H1 (cell line): ENCODE measurements at regions not wholly inside any gene's neighbourhood (a gene's known extent, or its start where the extent isn't known, plus 50 kb on each side); places are given as distances from the start of the nearest gene placed in this dataset.

Experiments
- CTCF ChIA-PET: fragments of 300-600 bp; sonication (Branson Sonifier 250); formaldehyde crosslinking; loops from one replicate; lab custom pipeline; 2021; ENCODE audit not compliant: partially characterized antibody; lab: Charles Lee
- POLR2A ChIA-PET: fragments of 300-600 bp; sonication (Branson Sonifier 250); formaldehyde crosslinking; loops from one replicate; lab custom pipeline; 2021; ENCODE audit warnings: inconsistent platforms; ENCODE audit not compliant: partially characterized antibody; lab: Charles Lee
- DNase-seq, 2 experiments: peaks; one replicate each; pipeline versions ENCODE4 v3.0.0 to v3.0.0-alpha.2; 2010 to 2022; ENCODE audit warnings: low spot score in 2 of 2, low read depth in 1 of 2, mixed read lengths in 1 of 2
- FAIRE-seq: peaks from 2 replicates; lab custom pipeline; 2011; peaks lifted over from hg19 to GRCh38; lab: Jason Lieb, UNC
- H2AFZ ChIP-seq: 2 replicates; pipeline ENCODE4 v1.8.1; 2012; ENCODE audit warnings: low read length, inconsistent platforms
- H2AK5ac ChIP-seq: 2 replicates; pipeline ENCODE4 v1.6.1; 2013; ENCODE audit warnings: low read depth, low read length
- H2BK120ac ChIP-seq: replicated peaks from 2 replicates; pipeline ENCODE3; 2013; ENCODE audit warnings: low read depth, low read length, inconsistent platforms
- H2BK12ac ChIP-seq: 2 replicates; pipeline ENCODE4 v1.6.1; 2013; ENCODE audit warnings: low read depth, low read length
- H2BK15ac ChIP-seq: 2 replicates; pipeline ENCODE4 v1.6.1; 2013; ENCODE audit warnings: low read length
- H2BK20ac ChIP-seq: 2 replicates; pipeline ENCODE4 v1.6.1; 2013; ENCODE audit warnings: low read length
- H2BK5ac ChIP-seq: 2 replicates; pipeline ENCODE4 v1.6.1; 2013; ENCODE audit warnings: low read depth, low read length
- H3K14ac ChIP-seq: 2 replicates; pipeline ENCODE4 v1.6.1; 2013; ENCODE audit warnings: inconsistent platforms; ENCODE audit not compliant: insufficient read length
- H3K18ac ChIP-seq: 2 replicates; pipeline ENCODE4 v1.6.1; 2013; ENCODE audit warnings: low read length; ENCODE audit errors: extremely low read depth
- H3K23ac ChIP-seq: 2 replicates; pipeline ENCODE4 v1.6.1; 2013; ENCODE audit warnings: inconsistent platforms; ENCODE audit not compliant: insufficient read length
- H3K23me2 ChIP-seq: 2 replicates; pipeline ENCODE4 v1.6.1; 2013; ENCODE audit warnings: low read depth, low read length
- H3K27ac ChIP-seq: 2 replicates; pipeline ENCODE4 v1.6.1; 2011; ENCODE audit warnings: low read depth, low read length, inconsistent platforms
- H3K27me3 ChIP-seq, 4 experiments: replicated peaks in 1 of 4; 1 replicate in 1 of 4; 2 replicates in 3 of 4; pipeline versions ENCODE4 v1.6.1 to v1.8.1; 2011 to 2013; ENCODE audit warnings: low read length in 3 of 4, mild to moderate bottlenecking in 3 of 4, inconsistent platforms in 2 of 4, mixed read lengths in 2 of 4, moderate library complexity in 1 of 4; ENCODE audit not compliant: control insufficient read depth in 3 of 4, insufficient read depth in 3 of 4; ENCODE audit errors: extremely low read depth in 1 of 4
- H3K36me3 ChIP-seq, 4 experiments: 2 replicates each; pipeline versions ENCODE4 v1.6.1 to v1.8.1; 2011 to 2013; ENCODE audit warnings: mild to moderate bottlenecking in 4 of 4, low read length in 3 of 4, moderate library complexity in 2 of 4, control low read depth in 1 of 4, inconsistent platforms in 1 of 4; ENCODE audit not compliant: insufficient read depth in 4 of 4, control insufficient read depth in 2 of 4
- H3K4ac ChIP-seq: replicated peaks from 2 replicates; pipeline ENCODE3; 2013; ENCODE audit warnings: low read length, low read depth, mixed read lengths, inconsistent platforms; ENCODE audit not compliant: insufficient read length
- H3K4me1 ChIP-seq, 4 experiments: replicated peaks in 1 of 4; 1 replicate in 1 of 4; 2 replicates in 3 of 4; pipeline versions ENCODE4 v1.6.1 to v1.8.1; 2011 to 2013; ENCODE audit warnings: low read length in 3 of 4, inconsistent platforms in 2 of 4, mixed read lengths in 1 of 4; ENCODE audit not compliant: insufficient read depth in 4 of 4, control insufficient read depth in 3 of 4
- H3K4me2 ChIP-seq, 2 experiments: 2 replicates each; pipeline versions ENCODE4 v1.6.1 to v1.8.1; 2011 to 2013; ENCODE audit warnings: low read depth in 2 of 2, low read length in 2 of 2, control low read depth in 1 of 2, inconsistent platforms in 1 of 2, mild to moderate bottlenecking in 1 of 2; ENCODE audit not compliant: insufficient read depth in 1 of 2
- H3K4me3 ChIP-seq, 4 experiments: fragments of 200-600, 300-600 bp in 1 of 4; sonication (generic), shearing (Covaris generic), sonication (Bioruptor Twin) in 1 of 4; 2 replicates each; pipeline versions ENCODE4 v1.5.1 to v1.8.1; 2011 to 2016; ENCODE audit warnings: low read length in 4 of 4, low read depth in 3 of 4, control low read depth in 2 of 4, inconsistent platforms in 2 of 4, mild to moderate bottlenecking in 2 of 4, mixed read lengths in 1 of 4, moderate library complexity in 1 of 4; ENCODE audit not compliant: insufficient read depth in 2 of 4; ENCODE audit errors: extremely low read depth in 1 of 4
- H3K56ac ChIP-seq: replicated peaks from 2 replicates; pipeline ENCODE3; 2013; ENCODE audit warnings: low read depth, mild to moderate bottlenecking, mixed read lengths, low read length, inconsistent platforms; ENCODE audit not compliant: insufficient read length
- H3K79me1 ChIP-seq: 2 replicates; pipeline ENCODE4 v1.6.1; 2013; ENCODE audit warnings: low read depth, low read length, control low read depth
- H3K79me2 ChIP-seq, 2 experiments: 2 replicates each; pipeline versions ENCODE4 v1.6.1 to v1.8.1; 2012 to 2013; ENCODE audit warnings: low read length in 2 of 2, mild to moderate bottlenecking in 2 of 2, inconsistent platforms in 1 of 2; ENCODE audit not compliant: insufficient read depth in 2 of 2, control insufficient read depth in 1 of 2
- H3K9ac ChIP-seq, 4 experiments: replicated peaks in 1 of 4; 1 replicate in 1 of 4; 2 replicates in 3 of 4; pipeline versions ENCODE4 v1.6.1 to v1.8.1; 2011 to 2013; ENCODE audit warnings: low read depth in 3 of 4, low read length in 3 of 4, control low read depth in 2 of 4, mild to moderate bottlenecking in 2 of 4, moderate library complexity in 2 of 4, inconsistent platforms in 1 of 4; ENCODE audit errors: extremely low read depth in 1 of 4
- H3K9me3 ChIP-seq, 2 experiments: 2 replicates each; pipeline versions ENCODE4 v1.6.1 to v1.8.1; 2012 to 2013; ENCODE audit warnings: mild to moderate bottlenecking in 2 of 2, moderate library complexity in 2 of 2, control low read depth in 1 of 2, inconsistent platforms in 1 of 2, low read depth in 1 of 2, low read length in 1 of 2, mixed read lengths in 1 of 2; ENCODE audit not compliant: insufficient read depth in 2 of 2
- H4K20me1 ChIP-seq, 2 experiments: replicated peaks in 1 of 2; 2 replicates each; pipeline versions ENCODE3 to v1.8.1; 2011 to 2013; ENCODE audit warnings: inconsistent platforms in 2 of 2, low read length in 2 of 2, mild to moderate bottlenecking in 1 of 2; ENCODE audit not compliant: insufficient read depth in 2 of 2, control insufficient read depth in 1 of 2
- H4K5ac ChIP-seq: 2 replicates; pipeline ENCODE4 v1.6.1; 2013; ENCODE audit warnings: low read length, low read depth, mixed read lengths, inconsistent platforms; ENCODE audit not compliant: insufficient read length
- H4K8ac ChIP-seq: 2 replicates; pipeline ENCODE4 v1.8.0; 2013; ENCODE audit warnings: mild to moderate bottlenecking, moderate library complexity, low read length, inconsistent platforms; ENCODE audit not compliant: insufficient read depth; ENCODE audit errors: extremely low read depth
- H4K91ac ChIP-seq: replicated peaks from 2 replicates; pipeline ENCODE3; 2013; ENCODE audit warnings: low read length, mixed read lengths, inconsistent platforms; ENCODE audit not compliant: insufficient read length
- BCL11A ChIP-seq, 2 experiments: IDR thresholded peaks; one replicate each; pipeline ENCODE4 v1.6.1; 2011; ENCODE audit warnings: low read depth in 2 of 2, low read length in 2 of 2, mild to moderate bottlenecking in 2 of 2
- KDM1A ChIP-seq: fragments of 200-600, 300-600 bp; sonication (generic); IDR thresholded peaks from 2 replicates; pipeline ENCODE4 v1.7.1; 2016; ENCODE audit warnings: mild to moderate bottlenecking, low read length, borderline replicate concordance
- RFX5 ChIP-seq: IDR thresholded peaks from 2 replicates; pipeline ENCODE4 v1.6.1; 2011; ENCODE audit warnings: low read depth, low read length, improper control_type of control experiment, borderline replicate concordance
- SAP30 ChIP-seq: fragments of 300-600 bp; sonication (generic); IDR thresholded peaks from 2 replicates; pipeline ENCODE4 v1.7.1; 2012; ENCODE audit warnings: low read length, moderate library complexity, mild to moderate bottlenecking, inconsistent platforms; ENCODE audit not compliant: insufficient read depth, insufficient replicate concordance
- SP4 ChIP-seq: IDR thresholded peaks from 2 replicates; pipeline ENCODE4 v1.6.1; 2012; ENCODE audit warnings: low read length, inconsistent platforms
- SUZ12 ChIP-seq: fragments of 200-600 bp; sonication (generic); IDR thresholded peaks from 2 replicates; pipeline ENCODE4 v1.6.1; 2012; ENCODE audit warnings: mild to moderate bottlenecking, inconsistent platforms, low read length, moderate library complexity, mixed read lengths
- TAF1 ChIP-seq: IDR thresholded peaks from 2 replicates; pipeline ENCODE4 v1.6.1; 2011; ENCODE audit warnings: mild to moderate bottlenecking, low read depth, low read length
- WGBS, 2 experiments: shearing (Covaris generic) in 1 of 2; methylation state at CpG; one replicate each; pipeline versions ENCODE4 v1.1.6 to v1.1.7; 2013 to 2015; ENCODE audit warnings: low lambda C conversion rate in 2 of 2, mixed read lengths in 2 of 2, inconsistent platforms in 1 of 2, low coverage in 1 of 2, missing lambda C conversion rate in 1 of 2; ENCODE audit not compliant: insufficient replicate concordance in 2 of 2, insufficient coverage in 1 of 2, insufficient read length in 1 of 2; ENCODE audit errors: extremely low coverage in 1 of 2, missing lambda C conversion rate in 1 of 2; 5-methylcytosine and 5-hydroxymethylcytosine counted together
- TF ChIP-seq, protein P1 (sequence below): IDR thresholded peaks from 2 replicates; pipeline ENCODE4 v1.6.1; 2012; ENCODE audit warnings: inconsistent platforms

DNA sequence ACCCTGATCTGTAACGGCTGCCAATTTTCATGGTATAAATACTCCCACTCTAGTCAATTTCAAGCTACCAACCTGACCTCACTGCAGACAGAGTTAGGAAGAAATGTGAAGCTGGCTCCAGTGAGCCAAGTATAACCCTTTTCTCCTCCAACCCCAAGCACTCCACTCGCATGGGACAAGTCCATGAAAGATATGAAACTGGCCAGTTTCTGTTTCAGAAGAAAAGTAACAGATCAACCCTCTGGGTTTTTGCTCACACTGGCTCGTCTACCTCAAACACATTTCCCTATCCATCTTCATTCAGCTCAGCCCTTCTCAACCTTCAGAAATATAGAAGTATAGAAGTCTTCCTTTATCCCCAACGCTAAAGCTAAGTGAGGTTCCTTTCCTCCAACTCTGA is 82.4 kb upstream of the NDP start:
- Histone ChIP-seq H3K27ac (no peak overlapping the region), H3K18ac (no peak overlapping the region), H2AFZ (no peak overlapping the region), H3K4me1 (no peaks in the 10 kb centered on the region), H2BK15ac (no peak overlapping the region), H2BK20ac (no peak overlapping the region), H3K9ac (no peak overlapping the region), H3K79me2 (no peaks in the 10 kb centered on the region), H2BK12ac (no peak overlapping the region), H3K23me2 (no peaks in the 10 kb centered on the region), H3K27me3 (no peaks in the 10 kb centered on the region), H3K4me2 (no peak overlapping the region), H3K79me1 (no peaks in the 10 kb centered on the region), H3K9me3 (no peaks in the 10 kb centered on the region), H2BK120ac (no peak overlapping the region), H2BK5ac (no peak overlapping the region), H4K91ac (no peak overlapping the region), H3K14ac (no peak overlapping the region), H3K4me3 (no peak overlapping the region), H2AK5ac (no peak overlapping the region), H4K5ac (no peak overlapping the region), H3K23ac (no peak overlapping the region), H3K56ac (no peak overlapping the region), H3K4ac (no peak overlapping the region), H4K20me1 (no peaks in the 10 kb centered on the region), H4K8ac (no peak overlapping the region), H3K36me3 (no peaks in the 10 kb centered on the region)
- WGBS, 2 experiments = 88% methylated on average over 3 of the region's 4 CpGs; no CpG with 5 or more reads in 1 of the 2 experiments
- ChIA-PET CTCF (interaction anchor here (0.9 to 1.3 kb wide), 2 partner anchors 12 to 30 kb away, joined by 3 to 4 read pairs; no protein-coding TSS in a partner anchor), POLR2A (interaction anchor here (0.6 kb wide), 1 partner anchor 181 kb away, joined by 4 read pairs; no protein-coding TSS in a partner anchor)
- DNase-seq (no peak), FAIRE-seq (no peak)
- TF ChIP-seq KDM1A (no peak), BCL11A (IDR thresholded peaks at IDR 0.05; ENCODE audit: low read depth in 2 of 2, low read length in 2 of 2) (no peak), TAF1 (no peak), SUZ12 (no peak), SAP30 (no peak), RFX5 (no peak), SP4 (no peak)
- TF ChIP-seq, protein P1, sequence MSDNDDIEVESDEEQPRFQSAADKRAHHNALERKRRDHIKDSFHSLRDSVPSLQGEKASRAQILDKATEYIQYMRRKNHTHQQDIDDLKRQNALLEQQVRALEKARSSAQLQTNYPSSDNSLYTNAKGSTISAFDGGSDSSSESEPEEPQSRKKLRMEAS = no peak
